ENCODE measurements at regions not wholly inside any gene's neighbourhood (a gene's known extent, or its start where the extent isn't known, plus 50 kb on each side); places are given as distances from the start of the nearest gene placed in this dataset.

GRCh38 chr6:163915131-163915530, 500.6 kb downstream of the QKI start:
- TF ChIP-seq NFIC (IDR thresholded peaks at IDR 0.05) (no peak), MAX (IDR thresholded peaks at IDR 0.05) (no peak), CEBPB (IDR thresholded peaks at IDR 0.05) (no peak), TAF1 (IDR thresholded peaks at IDR 0.05; ENCODE audit: low read depth) (no peak), EP300 (IDR thresholded peaks at IDR 0.05; ENCODE audit: borderline replicate concordance) (no peak), RAD21 (IDR thresholded peaks at IDR 0.05; ENCODE audit: low read depth) (no peak), FOXM1 (IDR thresholded peaks at IDR 0.05; ENCODE audit: borderline replicate concordance, low read depth) (no peak), YY1 (IDR thresholded peaks at IDR 0.05; ENCODE audit: low read depth) (no peak), EGR1 (IDR thresholded peaks at IDR 0.05) (no peak), CREB1 (IDR thresholded peaks at IDR 0.05; ENCODE audit: low read depth) (no peak)
- TF ChIP-seq, protein P1, sequence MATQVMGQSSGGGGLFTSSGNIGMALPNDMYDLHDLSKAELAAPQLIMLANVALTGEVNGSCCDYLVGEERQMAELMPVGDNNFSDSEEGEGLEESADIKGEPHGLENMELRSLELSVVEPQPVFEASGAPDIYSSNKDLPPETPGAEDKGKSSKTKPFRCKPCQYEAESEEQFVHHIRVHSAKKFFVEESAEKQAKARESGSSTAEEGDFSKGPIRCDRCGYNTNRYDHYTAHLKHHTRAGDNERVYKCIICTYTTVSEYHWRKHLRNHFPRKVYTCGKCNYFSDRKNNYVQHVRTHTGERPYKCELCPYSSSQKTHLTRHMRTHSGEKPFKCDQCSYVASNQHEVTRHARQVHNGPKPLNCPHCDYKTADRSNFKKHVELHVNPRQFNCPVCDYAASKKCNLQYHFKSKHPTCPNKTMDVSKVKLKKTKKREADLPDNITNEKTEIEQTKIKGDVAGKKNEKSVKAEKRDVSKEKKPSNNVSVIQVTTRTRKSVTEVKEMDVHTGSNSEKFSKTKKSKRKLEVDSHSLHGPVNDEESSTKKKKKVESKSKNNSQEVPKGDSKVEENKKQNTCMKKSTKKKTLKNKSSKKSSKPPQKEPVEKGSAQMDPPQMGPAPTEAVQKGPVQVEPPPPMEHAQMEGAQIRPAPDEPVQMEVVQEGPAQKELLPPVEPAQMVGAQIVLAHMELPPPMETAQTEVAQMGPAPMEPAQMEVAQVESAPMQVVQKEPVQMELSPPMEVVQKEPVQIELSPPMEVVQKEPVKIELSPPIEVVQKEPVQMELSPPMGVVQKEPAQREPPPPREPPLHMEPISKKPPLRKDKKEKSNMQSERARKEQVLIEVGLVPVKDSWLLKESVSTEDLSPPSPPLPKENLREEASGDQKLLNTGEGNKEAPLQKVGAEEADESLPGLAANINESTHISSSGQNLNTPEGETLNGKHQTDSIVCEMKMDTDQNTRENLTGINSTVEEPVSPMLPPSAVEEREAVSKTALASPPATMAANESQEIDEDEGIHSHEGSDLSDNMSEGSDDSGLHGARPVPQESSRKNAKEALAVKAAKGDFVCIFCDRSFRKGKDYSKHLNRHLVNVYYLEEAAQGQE (IDR thresholded peaks at IDR 0.05; ENCODE audit: low read depth), result no peak
- TF ChIP-seq, protein P2, sequence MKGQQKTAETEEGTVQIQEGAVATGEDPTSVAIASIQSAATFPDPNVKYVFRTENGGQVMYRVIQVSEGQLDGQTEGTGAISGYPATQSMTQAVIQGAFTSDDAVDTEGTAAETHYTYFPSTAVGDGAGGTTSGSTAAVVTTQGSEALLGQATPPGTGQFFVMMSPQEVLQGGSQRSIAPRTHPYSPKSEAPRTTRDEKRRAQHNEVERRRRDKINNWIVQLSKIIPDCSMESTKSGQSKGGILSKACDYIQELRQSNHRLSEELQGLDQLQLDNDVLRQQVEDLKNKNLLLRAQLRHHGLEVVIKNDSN (IDR thresholded peaks at IDR 0.05), result no peak
